SK-N-SH (cell line): ENCODE measurements at regions not wholly inside any gene's neighbourhood (a gene's known extent, or its start where the extent isn't known, plus 50 kb on each side); places are given as distances from the start of the nearest gene placed in this dataset.

Experiments used
- CTCF ChIA-PET: fragments of 300-600, 350-600 bp; formaldehyde crosslinking; extraction: SDS; loops from one replicate; lab custom pipeline; 2021; lab: Yijun Ruan, JAX
- POLR2A ChIA-PET: fragments of 350-600 bp; sonication (Branson Sonifier 250); formaldehyde crosslinking; extraction: SDS; loops from one replicate; lab custom pipeline; 2020; ENCODE audit warnings: antibody characterized with exemption, inconsistent platforms; lab: Yijun Ruan, JAX
- DNase-seq: peaks from one replicate; pipeline ENCODE4 v3.0.0; 2012
- H2AFZ ChIP-seq: fragments of 200-600 bp; sonication (generic); 2 replicates; pipeline ENCODE4 v1.8.1; 2016; ENCODE audit warnings: antibody characterized with exemption, mild to moderate bottlenecking, low read depth
- H3F3A ChIP-seq: fragments of 200-600 bp; sonication (generic); replicated peaks from 2 replicates; pipeline ENCODE3; 2016; ENCODE audit warnings: antibody characterized with exemption, mild to moderate bottlenecking; ENCODE audit not compliant: insufficient read depth
- H3K27ac ChIP-seq, 2 experiments: fragments of 200-500 bp in 1 of 2; fragments of 200-600 bp in 1 of 2; sonication (Bioruptor generic) in 1 of 2; sonication (generic), shearing (Covaris generic) in 1 of 2; 2 replicates each; pipeline versions ENCODE4 v1.5.1 to v1.6.1; 2014 to 2016; ENCODE audit warnings: low read depth in 2 of 2, inconsistent platforms in 1 of 2, low read length in 1 of 2, mild to moderate bottlenecking in 1 of 2, mixed read lengths in 1 of 2
- H3K27me3 ChIP-seq: fragments of 200-600 bp; sonication (generic), shearing (Covaris generic); 2 replicates; pipeline ENCODE4 v1.6.1; 2016; ENCODE audit warnings: mixed run types; ENCODE audit not compliant: insufficient read depth
- H3K36me3 ChIP-seq, 2 experiments: fragments of 200-500 bp in 1 of 2; fragments of 200-600 bp in 1 of 2; sonication (Bioruptor generic) in 1 of 2; sonication (generic) in 1 of 2; replicated peaks in 1 of 2; 2 replicates each; pipeline versions ENCODE3 to v1.5.1; 2014 to 2016; ENCODE audit warnings: low read length in 1 of 2, mild to moderate bottlenecking in 1 of 2; ENCODE audit not compliant: insufficient read depth in 2 of 2, control insufficient read depth in 1 of 2
- H3K4me1 ChIP-seq, 2 experiments: fragments of 200-500 bp in 1 of 2; fragments of 200-600 bp in 1 of 2; sonication (Bioruptor generic) in 1 of 2; sonication (generic), shearing (Covaris generic) in 1 of 2; 2 replicates each; pipeline versions ENCODE4 v1.5.1 to v1.6.1; 2014 to 2016; ENCODE audit warnings: low read depth in 1 of 2, low read length in 1 of 2, mixed run types in 1 of 2; ENCODE audit not compliant: insufficient read depth in 2 of 2, control insufficient read depth in 1 of 2
- H3K4me2 ChIP-seq: fragments of 200-600 bp; sonication (generic), shearing (Covaris generic); 2 replicates; pipeline ENCODE4 v1.6.1; 2017; ENCODE audit warnings: mixed run types
- H3K4me3 ChIP-seq, 2 experiments: fragments of 200-500 bp in 1 of 2; fragments of 200-600 bp in 1 of 2; sonication (Bioruptor generic) in 1 of 2; sonication (generic), shearing (Covaris generic) in 1 of 2; 2 replicates each; pipeline versions ENCODE4 v1.5.1 to v1.8.1; 2014 to 2016; ENCODE audit warnings: low read depth in 2 of 2, inconsistent platforms in 1 of 2, low read length in 1 of 2, mild to moderate bottlenecking in 1 of 2, mixed read lengths in 1 of 2, moderate library complexity in 1 of 2
- H3K79me2 ChIP-seq: fragments of 200-600 bp; sonication (generic); 2 replicates; pipeline ENCODE4 v1.8.1; 2017; ENCODE audit warnings: mild to moderate bottlenecking; ENCODE audit not compliant: insufficient read depth
- H3K9ac ChIP-seq: fragments of 200-600 bp; sonication (generic); 2 replicates; pipeline ENCODE4 v1.6.1; 2017; ENCODE audit warnings: mixed run types
- H3K9me2 ChIP-seq: fragments of 200-600 bp; sonication (generic); 2 replicates; pipeline ENCODE4 v1.6.1; 2017; ENCODE audit warnings: mixed run types
- H3K9me3 ChIP-seq: fragments of 200-600 bp; sonication (generic); 2 replicates; pipeline ENCODE4 v1.6.1; 2017; ENCODE audit warnings: mixed run types, mild to moderate bottlenecking, moderate library complexity
- H4K20me1 ChIP-seq: fragments of 200-600 bp; sonication (generic); 2 replicates; pipeline ENCODE4 v1.6.1; 2017; ENCODE audit warnings: mild to moderate bottlenecking, mixed run types; ENCODE audit not compliant: insufficient read depth
- CHD2 ChIP-seq: fragments of 150-350 bp; IDR thresholded peaks from 2 replicates; pipeline ENCODE4 v1.6.1; 2018; ENCODE audit warnings: low read length; ENCODE audit not compliant: partially characterized antibody
- ELF1 ChIP-seq: IDR thresholded peaks from 2 replicates; pipeline ENCODE4 v1.4.0; 2012
- EP300 ChIP-seq, 2 experiments: IDR thresholded peaks; 2 replicates each; pipeline versions ENCODE4 v1.4.0 to v1.6.1; 2012; ENCODE audit warnings: borderline replicate concordance in 1 of 2, low read depth in 1 of 2, low read length in 1 of 2
- FOSL2 ChIP-seq: IDR thresholded peaks from 2 replicates; pipeline ENCODE4 v1.4.0; 2012; ENCODE audit warnings: low read depth, mild to moderate bottlenecking, moderate library complexity, borderline replicate concordance
- FOXM1 ChIP-seq: IDR thresholded peaks from 2 replicates; pipeline ENCODE4 v1.4.0; 2012; ENCODE audit warnings: low read depth, mild to moderate bottlenecking
- GABPA ChIP-seq: IDR thresholded peaks from 2 replicates; pipeline ENCODE4 v1.4.0; 2012; ENCODE audit warnings: low read depth, mild to moderate bottlenecking
- JUND ChIP-seq: IDR thresholded peaks from 2 replicates; pipeline ENCODE4 v1.4.0; 2012
- MAX ChIP-seq: IDR thresholded peaks from 2 replicates; pipeline ENCODE4 v1.4.0; 2012; ENCODE audit warnings: low read depth
- MEF2A ChIP-seq: IDR thresholded peaks from 2 replicates; pipeline ENCODE4 v1.4.0; 2012; ENCODE audit warnings: low read depth, borderline replicate concordance
- NFIC ChIP-seq: IDR thresholded peaks from 2 replicates; pipeline ENCODE4 v1.4.0; 2012; ENCODE audit warnings: borderline replicate concordance
- PBX3 ChIP-seq: IDR thresholded peaks from 2 replicates; pipeline ENCODE4; 2012
- POLR2AphosphoS5 ChIP-seq: IDR thresholded peaks from 2 replicates; pipeline ENCODE4 v1.6.1; 2012; ENCODE audit warnings: low read depth, low read length
- RAD21 ChIP-seq: IDR thresholded peaks from 2 replicates; pipeline ENCODE4 v1.6.1; 2012; ENCODE audit warnings: mild to moderate bottlenecking, low read length
- RCOR1 ChIP-seq: fragments of 150-350 bp; IDR thresholded peaks from 2 replicates; pipeline ENCODE4 v1.6.1; 2017; ENCODE audit warnings: antibody characterized with exemption, low read length
- REST ChIP-seq: IDR thresholded peaks from 2 replicates; pipeline ENCODE4 v1.6.1; 2012; ENCODE audit warnings: mild to moderate bottlenecking, low read depth, low read length, moderate library complexity
- SMC3 ChIP-seq: IDR thresholded peaks from 2 replicates; pipeline ENCODE4 v1.6.1; 2012; ENCODE audit warnings: low read depth, low read length, improper control_type of control experiment
- TCF12 ChIP-seq: IDR thresholded peaks from 2 replicates; pipeline ENCODE4 v1.4.0; 2012
- YY1 ChIP-seq: IDR thresholded peaks from 2 replicates; pipeline ENCODE4 v1.4.0; 2012; ENCODE audit warnings: low read depth, mild to moderate bottlenecking
- ZBTB33 ChIP-seq: IDR thresholded peaks from 2 replicates; pipeline ENCODE4 v1.4.0; 2012; ENCODE audit warnings: low read depth, borderline replicate concordance
- WGBS: methylation state at CpG from one replicate; pipeline ENCODE4 v1.1.6; 2017; ENCODE audit warnings: low lambda C conversion rate; 5-methylcytosine and 5-hydroxymethylcytosine counted together
- TF ChIP-seq, protein P1 (sequence below): fragments of 150-350 bp; IDR thresholded peaks from 2 replicates; pipeline ENCODE4 v1.6.1; 2016; ENCODE audit warnings: mild to moderate bottlenecking, low read depth, low read length

DNA sequence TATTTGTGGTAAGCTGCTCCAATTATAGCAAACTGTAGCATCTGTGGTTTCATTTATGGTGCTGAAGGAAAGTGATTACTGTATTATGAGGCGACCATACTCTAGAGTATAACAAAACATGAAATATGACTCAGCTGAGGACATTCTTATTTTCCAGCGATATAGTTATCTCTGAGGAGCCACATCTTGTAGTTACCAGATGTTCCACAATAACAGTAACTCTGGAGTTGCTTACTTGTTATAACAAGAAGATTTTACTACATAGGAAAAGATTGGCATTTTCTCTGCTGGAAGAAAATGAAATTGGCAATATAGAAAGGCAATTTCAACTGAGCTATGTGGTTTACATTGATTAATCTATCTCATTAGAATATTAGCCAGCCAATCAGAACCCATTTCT lies 1634.2 kb downstream of the PCDH9 start:
- no peaks in the 10 kb centered on the region for H3K36me3 ChIP-seq
- ChIA-PET CTCF (no interaction called here), POLR2A (no interaction called here)
- 60% methylated on average over 2 of the region's 2 CpGs for WGBS
- H3K4me3 ChIP-seq, result no peak overlapping the region
- TF ChIP-seq ELF1, result no peak
- TF ChIP-seq REST, result no peak
- no peak for TF ChIP-seq ZBTB33
- no peak for TF ChIP-seq RAD21
- TF ChIP-seq FOSL2, result peak; percentile 16; the same call in 1 of the 2 replicates
- no peak for TF ChIP-seq PBX3
- no peak for TF ChIP-seq GABPA
- TF ChIP-seq CHD2, result no peak
- peak; percentile 36; the same call in 1 of the 2 replicates for TF ChIP-seq TCF12
- no peaks in the 10 kb centered on the region for H3K9me2 ChIP-seq
- H3K9ac ChIP-seq, result no peak overlapping the region
- H4K20me1 ChIP-seq, result no peaks in the 10 kb centered on the region
- peaks cover 20% of the 10 kb centered on the region for H3F3A ChIP-seq
- H3K9me3 ChIP-seq, result no peaks in the 10 kb centered on the region
- no peak for DNase-seq
- H3K4me1 ChIP-seq, result peaks cover 10 to 17% of the 10 kb centered on the region in 2 experiments; a peak in 2 of 4 replicates
- H3K27ac ChIP-seq, result no peak overlapping the region
- no peak overlapping the region for H3K4me2 ChIP-seq
- H3K27me3 ChIP-seq, result no peaks in the 10 kb centered on the region
- H3K79me2 ChIP-seq, result no peaks in the 10 kb centered on the region
- H2AFZ ChIP-seq, result no peak overlapping the region

- peak overlapping the region; percentile 78 to 90 for H3K27ac ChIP-seq
- POLR2A ChIA-PET, result no interaction called here
- TF ChIP-seq YY1 (no peak), NFIC (peak; percentile 99), EP300 (IDR thresholded peaks at IDR 0.05; ENCODE audit: borderline replicate concordance in 1 of 2, low read depth in 1 of 2, low read length in 1 of 2) (peak; percentile 92 to 98), POLR2AphosphoS5 (peak; percentile 81; the same call in 1 of the 2 replicates), MEF2A (peak; percentile 89), ELF1 (0 out of 2 replicates have a peak, but pooled peaks have one; percentile 15), RCOR1 (peak; percentile 64; the same call in 1 of the 2 replicates), SMC3 (no peak), JUND (peak; percentile 98), TCF12 (peak; percentile 98), FOXM1 (peak; percentile 94), MAX (peak; percentile 63), FOSL2 (peak; percentile 89)
- TF ChIP-seq, protein P1, sequence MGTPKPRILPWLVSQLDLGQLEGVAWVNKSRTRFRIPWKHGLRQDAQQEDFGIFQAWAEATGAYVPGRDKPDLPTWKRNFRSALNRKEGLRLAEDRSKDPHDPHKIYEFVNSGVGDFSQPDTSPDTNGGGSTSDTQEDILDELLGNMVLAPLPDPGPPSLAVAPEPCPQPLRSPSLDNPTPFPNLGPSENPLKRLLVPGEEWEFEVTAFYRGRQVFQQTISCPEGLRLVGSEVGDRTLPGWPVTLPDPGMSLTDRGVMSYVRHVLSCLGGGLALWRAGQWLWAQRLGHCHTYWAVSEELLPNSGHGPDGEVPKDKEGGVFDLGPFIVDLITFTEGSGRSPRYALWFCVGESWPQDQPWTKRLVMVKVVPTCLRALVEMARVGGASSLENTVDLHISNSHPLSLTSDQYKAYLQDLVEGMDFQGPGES, result no peak
Observed at GRCh38 chr13:65594298-65594781, 1635.8 kb downstream of the PCDH9 start.

More at GRCh38 chr13:65594298-65594781, 1635.8 kb downstream of the PCDH9 start:
- Histone ChIP-seq H3K79me2 (no peaks in the 10 kb centered on the region), H3K4me2 (peak overlapping the region; percentile 48; the same call in 1 of the 2 replicates), H3K4me3 (no peak overlapping the region), H3K9ac (peak overlapping the region; percentile 15; the same call in 1 of the 2 replicates), H3K27me3 (no peaks in the 10 kb centered on the region), H2AFZ (no peak overlapping the region), H3K9me3 (no peaks in the 10 kb centered on the region), H3K4me1 (peaks cover 10 to 17% of the 10 kb centered on the region in 2 experiments; a peak in 2 of 4 replicates), H3K9me2 (no peaks in the 10 kb centered on the region), H3F3A (peaks cover 16% of the 10 kb centered on the region), H3K36me3 (no peaks in the 10 kb centered on the region), H4K20me1 (no peaks in the 10 kb centered on the region)
- 7% methylated on average over 1 of the region's 1 CpG for WGBS
- CTCF ChIA-PET, result interaction anchor here (1.9 kb wide), 1 partner anchor 1122 kb away, joined by 4 read pairs; no protein-coding TSS in a partner anchor
- peak; percentile 10 for DNase-seq
